NCI-H510A (cell line): ENCODE measurements at regions not wholly inside any gene's neighbourhood (a gene's known extent, or its start where the extent isn't known, plus 50 kb on each side); places are given as distances from the start of the nearest gene placed in this dataset.
"Not testable (repeated sequence)": the region's sequence is repeated elsewhere in the genome, so short reads cannot be mapped to it uniquely, and the experiment has no call there.

Experiments used
- DNase-seq: peaks from one replicate; lab custom pipeline; 2025; lab: John Stamatoyannopoulos, UW

DNA sequence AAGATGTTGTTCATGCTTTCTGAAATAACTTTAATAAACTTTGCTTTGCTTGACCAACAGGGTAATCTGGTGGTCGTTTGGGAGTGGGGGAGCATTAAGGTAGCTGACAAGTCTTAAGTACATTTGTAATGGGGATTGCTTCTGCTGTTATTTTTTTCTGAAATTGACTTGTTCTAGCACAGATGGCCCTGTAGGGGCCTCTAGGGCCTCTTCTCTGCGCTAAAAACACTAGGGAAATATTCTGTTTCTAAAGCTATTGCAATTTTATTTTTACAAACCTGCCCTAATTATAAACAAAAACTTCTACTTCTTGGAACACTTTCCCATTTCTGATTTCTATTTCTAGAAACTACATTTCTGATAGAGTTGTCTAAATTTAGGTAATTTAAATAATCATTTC, 191.3 kb upstream of the KCNJ3 start:
- DNase-seq: no peak

DNA sequence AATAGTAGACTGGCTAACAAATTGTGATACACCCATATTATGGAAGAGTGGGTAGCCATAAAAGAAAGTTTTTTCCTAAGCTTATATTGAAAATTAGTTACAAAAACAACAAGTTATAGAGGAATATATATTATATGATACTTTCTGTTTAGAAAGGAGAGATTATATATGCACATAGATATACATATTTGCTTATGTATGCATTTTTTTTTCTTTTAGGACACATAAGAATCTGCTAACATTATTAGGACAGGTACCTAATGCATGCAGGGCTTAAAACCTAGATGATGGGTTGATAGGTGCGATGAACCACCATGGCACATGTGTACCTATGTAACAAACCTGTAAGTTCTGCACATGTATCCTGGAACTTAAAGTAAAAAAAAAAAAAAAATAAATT, 179.6 kb upstream of the KCNJ3 start:
- DNase-seq: no peak

DNA sequence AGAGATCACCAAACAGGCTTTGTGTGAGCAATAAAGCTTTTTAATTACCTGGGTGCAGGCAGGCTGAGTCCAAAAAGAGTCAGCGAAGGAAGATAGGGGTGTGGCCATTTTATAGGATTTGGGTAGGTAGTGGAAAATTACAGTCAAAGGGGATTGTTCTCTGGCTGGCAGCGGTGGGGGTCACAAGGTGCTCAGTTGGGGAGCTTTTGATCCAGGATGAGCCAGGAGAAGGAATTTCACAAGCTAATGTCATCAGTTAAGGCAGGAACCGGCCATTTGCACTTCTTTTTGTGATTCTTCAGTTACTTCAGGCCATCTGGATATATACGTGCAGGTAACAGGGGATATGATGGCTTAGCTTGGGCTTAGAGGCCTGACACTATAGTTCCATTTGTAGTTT, 177.5 kb upstream of the KCNJ3 start:
- not testable (repeated sequence) for DNase-seq

DNA sequence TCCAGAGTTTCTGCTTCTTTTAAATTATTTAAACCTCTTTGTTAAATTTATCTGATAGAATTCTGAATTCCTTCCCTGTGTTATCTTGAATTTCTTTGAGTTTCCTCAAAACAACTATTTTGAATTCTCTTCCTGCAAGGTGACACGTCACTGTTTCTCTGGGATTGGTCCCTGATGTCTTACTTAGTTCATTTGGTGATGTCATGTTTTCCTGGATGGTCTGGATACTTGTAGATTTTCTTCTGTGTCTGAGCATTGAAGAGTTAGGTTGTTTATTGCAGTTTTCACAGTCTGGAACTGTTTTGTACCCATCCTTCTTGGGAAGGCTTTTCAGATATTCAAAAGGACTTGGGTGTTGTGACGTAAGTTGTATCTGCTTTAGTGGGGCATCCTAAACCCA, 172.3 kb upstream of the KCNJ3 start:
- no peak for DNase-seq

DNA sequence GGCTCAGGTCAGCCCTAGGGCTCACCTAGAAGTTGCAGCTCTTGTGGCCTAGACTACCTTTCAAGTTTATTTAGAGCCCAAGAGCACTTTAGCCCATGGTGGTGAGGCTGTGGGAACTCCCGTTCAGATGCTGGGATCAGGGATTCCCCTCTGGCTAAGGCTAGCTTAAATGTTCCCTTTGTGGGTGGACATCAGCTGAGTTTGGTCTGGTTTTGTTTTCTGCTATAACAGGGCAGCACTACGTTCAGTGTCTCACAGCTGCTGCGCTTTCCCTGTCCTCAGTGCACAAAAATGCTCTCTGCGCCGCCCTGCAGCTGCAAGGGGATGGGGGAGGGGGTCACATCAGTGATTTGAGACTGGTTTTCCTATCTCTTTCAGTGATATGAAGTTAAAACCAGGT, 170.5 kb upstream of the KCNJ3 start:
- DNase-seq: no peak

DNA sequence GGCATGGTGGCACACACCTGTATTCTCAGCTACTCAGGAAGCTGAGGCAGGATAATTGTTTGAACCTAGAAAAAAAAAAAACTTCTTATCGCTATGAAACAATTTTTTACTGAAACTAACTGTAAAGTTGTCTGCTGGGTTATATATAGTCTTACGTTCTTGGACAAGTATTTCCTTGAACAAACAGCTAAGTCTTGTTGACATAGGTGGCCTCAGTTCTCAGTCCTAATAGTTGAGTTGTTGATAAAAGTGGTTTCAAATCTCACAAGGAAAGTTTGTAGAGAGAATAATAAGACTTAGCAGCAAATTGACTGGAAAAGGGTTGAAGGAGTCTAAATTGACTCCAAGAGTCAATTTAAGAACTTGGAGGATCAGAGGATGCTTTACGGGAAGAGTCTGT, 166.5 kb upstream of the KCNJ3 start:
- no peak for DNase-seq

DNA sequence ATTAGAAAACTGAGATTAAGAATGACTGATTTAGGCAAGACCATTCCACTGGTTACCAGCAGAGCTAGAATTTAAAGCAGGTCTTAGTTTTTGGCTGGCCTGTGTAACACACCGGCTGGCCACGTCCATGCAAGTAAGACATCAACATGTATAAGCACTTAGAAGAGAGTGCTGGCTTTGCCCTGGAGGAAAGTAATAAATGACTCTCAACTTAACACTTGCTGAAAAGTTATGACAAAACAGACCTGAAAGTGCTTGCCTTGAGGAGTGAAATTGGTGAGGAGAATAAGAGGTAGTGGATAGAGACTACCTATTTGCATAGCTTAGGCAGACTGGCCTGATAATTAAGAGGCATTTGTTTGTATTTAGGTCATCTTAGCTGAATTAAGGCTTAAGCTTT, 165.7 kb upstream of the KCNJ3 start:
- no peak for DNase-seq

DNA sequence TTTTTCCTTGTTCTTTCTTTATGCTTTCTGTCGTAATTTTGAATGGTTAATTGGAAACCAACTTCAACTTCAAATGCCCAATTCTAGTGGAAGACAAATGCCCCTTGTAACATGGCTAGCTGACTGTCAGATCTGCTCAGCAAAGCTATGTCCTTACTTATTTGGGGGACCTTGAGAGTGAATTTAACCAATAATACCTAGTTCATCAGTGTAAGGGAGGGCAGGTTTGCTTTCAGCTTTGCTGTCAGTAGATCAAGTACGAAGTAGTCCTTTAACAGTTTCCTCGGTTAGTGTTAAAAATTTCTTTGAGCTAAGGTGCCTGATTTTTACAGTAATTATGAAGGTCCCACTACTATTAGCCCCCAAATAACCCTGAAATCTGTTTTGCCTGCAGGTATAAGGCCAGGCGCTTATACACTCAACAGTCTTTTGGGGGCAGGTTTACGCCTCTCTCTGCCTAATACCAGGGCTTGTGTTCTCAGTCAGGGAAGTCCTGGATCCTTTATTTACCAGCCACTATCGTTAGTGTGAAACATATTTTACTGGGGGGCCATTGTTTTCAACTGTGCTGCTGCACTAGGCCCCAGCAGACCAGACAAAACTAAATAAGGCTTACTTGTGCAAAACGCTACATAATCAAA, 165.1 kb upstream of the KCNJ3 start:
- no peak for DNase-seq

DNA sequence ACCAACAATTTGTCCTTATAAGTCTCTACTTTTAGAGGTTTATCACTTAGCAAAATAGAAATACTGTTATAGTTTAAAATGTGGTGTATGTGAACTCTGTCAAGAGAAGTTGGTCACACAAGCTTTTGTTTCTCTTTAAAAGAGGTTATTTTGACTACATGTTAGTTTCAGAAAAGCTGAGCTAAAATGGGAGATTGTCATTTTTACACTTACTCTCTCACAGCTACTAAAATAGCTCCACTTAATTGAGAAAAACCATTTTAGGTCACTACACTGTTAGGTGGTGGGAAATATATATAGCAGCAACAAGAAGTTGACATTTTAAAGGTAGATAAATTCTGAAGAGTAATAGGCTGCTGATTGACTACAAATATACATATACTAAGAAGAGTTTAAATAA, 161.5 kb upstream of the KCNJ3 start:
- DNase-seq: no peak

DNA sequence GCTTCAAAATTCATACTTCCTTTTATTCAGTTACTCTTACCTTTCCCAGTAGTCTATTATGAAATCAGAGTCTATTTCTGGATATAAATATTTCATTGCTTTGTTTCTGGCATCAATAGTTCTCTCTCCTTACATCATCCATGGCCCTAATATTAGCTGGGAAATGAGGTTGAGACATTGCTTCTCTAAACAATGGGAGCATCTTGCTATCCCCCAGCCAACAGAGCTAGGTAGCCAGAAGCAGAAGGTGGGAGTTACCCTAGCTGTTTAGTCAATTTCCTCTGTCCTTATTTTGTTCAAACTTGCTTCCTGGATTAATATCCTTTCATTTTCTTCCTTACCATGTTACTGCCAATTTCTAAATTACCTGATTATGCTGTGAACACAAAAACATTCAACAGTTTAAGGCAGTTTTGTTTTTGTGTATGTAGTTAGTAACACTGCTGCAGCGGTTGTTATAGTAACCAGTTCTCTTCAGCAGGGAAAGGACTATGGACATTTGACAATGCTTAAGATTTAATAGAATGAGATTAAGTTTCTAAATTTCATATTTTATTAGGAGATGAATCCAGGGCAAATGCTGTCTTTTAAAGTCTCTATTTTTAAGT, 160.5 kb upstream of the KCNJ3 start:
- no peak for DNase-seq

DNA sequence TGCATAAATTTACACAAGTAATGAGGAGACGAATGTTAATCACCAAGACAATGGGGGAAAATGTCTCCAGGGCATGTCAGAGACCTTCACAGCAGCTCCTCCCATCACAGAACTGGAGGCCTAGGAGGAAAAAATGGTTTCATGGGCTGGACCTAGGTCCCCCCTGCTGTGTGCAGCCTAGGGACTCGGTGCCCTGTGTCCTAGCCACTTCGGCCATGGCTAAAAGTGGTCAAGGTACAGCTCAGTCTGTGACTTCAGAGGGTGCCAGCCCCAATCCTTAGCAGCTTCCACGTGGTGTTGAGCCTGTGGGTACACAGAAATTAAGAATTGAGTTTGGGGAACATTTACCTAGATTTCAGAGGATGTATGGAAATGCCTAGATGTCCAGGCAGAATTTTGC, 152.2 kb upstream of the KCNJ3 start:
- no peak for DNase-seq

DNA sequence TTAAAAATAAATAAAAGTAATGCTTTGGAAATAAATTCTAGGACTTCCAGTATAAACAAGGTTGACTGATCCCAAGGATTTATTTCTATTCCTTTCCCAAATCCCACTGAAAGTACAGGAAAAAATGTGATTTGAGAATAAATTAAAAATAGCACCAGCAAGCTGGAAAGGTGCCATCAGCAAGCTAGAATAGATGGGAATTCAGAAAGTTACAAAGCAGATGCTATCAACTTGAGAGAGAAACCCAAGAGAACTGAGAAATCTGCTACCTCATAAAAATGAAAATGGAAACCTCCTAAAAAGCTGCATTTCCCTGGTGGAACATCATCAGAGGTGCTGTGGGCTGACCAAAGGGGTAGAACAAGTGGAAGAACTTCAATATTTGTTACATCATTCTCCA, 148.6 kb upstream of the KCNJ3 start:
- DNase-seq: no peak

DNA sequence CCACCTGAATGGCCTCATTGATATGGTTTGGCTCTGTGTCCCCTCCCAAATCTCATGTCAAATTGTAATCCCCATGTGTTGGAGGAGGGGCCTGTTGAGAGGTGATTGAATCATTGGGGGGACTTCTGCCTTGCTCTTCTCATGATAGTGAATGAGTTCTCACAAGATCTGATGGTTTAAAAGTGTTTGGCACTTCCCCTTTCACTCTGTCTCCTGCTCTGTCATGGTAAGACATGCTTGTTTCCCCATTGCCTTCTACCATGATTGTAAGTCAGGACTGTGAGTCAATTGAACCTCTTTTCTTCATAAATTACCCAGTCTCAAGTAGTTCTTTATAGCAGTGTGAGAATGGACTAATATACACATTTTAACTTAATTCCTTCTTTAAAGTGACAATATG, 146.8 kb upstream of the KCNJ3 start:
- DNase-seq: no peak

DNA sequence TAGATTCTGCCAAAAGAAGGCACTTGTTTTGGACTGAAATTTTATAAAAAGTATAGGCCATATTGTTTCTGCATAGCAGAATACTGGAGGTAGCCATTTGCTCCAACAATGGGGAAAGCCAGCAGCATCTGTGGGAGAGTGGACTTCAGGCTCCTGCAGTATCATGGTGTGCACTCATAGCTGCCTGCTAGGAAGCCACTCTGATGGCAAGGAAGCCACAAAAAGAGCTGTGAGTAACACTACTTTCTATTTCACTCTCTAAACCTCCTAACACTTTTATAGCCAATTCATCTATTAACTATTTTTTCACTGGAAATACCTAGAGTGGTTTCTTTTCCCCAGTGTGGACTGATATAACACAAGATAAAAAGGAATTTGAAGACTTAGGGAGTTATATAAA, 144.4 kb upstream of the KCNJ3 start:
- no peak for DNase-seq

DNA sequence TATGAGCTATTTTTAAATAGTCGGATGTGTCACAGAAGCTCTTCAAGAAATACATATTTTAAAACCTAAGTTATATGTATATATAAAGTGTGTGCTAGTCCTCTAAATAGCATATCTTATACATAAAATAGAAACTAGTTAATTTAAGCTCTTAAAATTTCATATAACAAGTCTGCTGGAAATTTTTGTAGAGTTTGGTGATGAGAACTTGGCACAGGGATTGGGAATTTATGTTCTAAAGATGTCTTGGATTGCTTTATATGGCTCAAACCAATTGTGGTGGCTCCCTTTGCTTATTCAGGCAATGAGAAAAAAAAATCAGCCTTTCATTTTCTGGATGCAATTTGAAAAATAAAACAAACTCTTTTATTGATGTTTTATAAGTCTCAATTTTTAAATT, 142.8 kb upstream of the KCNJ3 start:
- DNase-seq: no peak

DNA sequence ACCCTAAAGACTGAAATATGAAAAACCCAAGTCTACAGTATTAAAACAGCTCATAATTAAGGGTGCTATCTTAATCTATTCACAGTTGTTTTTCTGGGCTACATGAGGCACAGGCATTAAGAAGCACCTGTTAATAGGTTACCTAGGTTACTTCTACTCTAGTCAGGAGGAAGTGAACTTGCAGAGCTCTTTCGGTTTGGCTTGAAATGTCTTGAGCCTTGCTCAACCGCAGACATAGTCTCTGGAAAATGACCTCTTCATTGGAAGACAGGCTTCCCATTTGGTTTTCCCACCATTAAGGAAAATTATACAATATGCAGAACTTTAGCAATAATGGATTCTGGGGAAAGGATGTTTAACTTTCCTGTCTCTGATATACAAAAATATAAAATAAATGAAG, 142.3 kb upstream of the KCNJ3 start:
- no peak for DNase-seq

DNA sequence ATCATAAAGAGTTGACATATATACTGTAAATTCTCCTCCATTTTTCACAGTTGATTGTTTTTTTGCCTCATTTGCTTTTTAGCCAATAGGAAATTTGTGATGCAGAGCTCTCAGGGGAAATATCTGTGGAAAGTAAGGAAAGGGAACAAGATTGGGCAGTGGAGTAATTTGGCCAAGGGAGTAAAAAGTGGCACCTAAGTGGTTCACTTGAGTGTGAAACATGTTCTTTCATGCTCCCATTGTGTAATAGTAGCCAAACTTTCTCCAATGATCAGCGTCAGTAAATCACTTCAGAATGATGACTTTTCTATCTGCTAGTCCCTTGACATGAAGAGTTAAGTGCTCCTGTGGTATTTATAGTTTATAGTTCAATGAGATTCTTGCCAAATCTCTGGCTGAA, 141.9 kb upstream of the KCNJ3 start:
- no peak for DNase-seq

DNA sequence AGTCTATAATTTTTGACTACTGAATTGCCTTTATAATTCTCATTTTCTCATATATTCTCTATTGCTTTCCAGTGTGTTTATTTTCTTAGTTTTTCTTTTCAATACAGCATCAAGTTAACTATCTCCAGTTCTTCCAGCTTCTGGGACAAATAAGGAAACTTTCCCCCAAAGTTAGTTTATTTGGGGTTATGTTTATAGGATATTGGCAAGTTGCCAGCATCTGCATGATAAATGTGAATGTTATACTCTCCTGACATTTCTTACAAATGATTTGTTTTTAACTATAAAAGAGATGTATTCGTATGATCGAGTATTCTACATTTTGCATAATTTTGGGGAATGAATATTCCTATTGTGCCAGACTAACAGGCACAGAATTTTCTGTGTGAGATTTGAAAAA, 140.6 kb upstream of the KCNJ3 start:
- DNase-seq: no peak

DNA sequence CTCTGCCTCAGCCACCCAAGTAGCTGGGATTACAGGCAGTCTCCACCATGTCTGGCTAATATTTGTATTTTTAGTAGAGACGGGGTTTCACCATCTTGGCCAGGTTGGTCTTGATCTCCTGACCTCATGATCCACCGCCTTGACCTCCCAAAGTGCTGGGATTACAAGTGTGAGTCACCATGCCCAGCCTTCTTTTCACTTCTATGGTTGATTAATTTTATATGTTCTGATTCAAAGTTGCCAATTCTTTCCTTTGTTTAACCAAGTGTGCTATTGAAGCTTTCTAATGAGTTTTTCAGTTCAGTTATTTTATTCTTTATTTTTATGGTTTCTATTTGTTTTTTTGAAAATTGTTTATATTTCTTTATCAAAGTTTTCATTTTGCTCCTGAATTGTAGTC, 133.1 kb upstream of the KCNJ3 start:
- DNase-seq: no peak

DNA sequence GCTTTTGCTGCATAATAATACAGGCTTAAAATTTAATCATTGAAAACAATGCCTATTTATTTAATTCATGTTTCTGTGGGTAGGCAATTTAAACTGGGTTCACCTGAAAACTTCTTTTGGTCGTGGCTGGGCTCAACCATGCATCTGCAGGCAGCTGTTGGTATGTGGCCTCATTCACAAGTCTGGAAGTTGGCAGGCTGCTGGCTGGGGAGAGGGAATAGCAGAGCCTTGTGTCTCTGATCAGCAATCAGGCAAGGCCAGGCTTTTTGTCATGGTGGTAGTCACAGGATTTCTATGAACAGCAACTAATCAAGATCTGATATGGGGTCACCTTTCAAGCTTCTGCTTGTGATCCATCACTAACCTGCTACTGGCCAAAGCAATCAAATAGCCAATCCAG, 130.1 kb upstream of the KCNJ3 start:
- no peak for DNase-seq

DNA sequence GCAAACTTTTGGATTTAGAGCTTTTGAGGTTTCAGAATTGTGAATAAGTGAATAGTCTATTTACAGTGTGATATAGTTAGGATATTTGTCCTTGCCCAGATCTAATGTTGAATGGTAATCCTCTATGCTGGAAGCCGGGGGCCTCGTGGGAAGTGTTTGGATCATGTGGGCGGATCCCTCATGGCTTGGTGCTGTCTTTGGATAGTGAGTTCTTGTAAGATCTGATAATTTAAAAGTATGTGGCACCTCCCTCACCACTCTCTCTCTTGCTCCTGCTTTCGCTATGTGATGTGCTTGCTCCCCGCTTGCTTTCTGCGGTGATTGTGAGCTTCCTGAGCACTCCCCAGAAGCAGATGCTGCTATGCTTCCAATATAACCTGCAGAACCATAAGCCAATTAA, 128.0 kb upstream of the KCNJ3 start:
- DNase-seq: no peak

DNA sequence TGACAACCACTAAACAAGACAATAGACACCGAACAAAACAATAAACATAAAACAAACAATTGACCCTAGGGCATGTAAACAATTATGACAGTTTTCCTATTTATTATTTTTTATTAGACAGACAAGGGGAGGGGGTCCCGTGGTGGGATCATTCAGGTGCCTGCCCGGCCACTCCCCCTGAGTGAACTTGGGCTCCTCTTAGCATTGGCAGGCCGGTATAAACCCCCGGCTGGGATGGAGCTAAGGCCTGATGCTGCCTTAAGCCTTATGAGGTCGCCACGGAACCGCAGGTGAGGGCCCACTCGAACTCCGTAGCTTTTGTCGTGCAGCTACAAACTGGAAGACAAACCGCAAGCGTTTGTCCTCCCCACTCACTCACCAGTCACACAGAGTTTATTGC, 121.8 kb upstream of the KCNJ3 start:
- not testable (repeated sequence) for DNase-seq

DNA sequence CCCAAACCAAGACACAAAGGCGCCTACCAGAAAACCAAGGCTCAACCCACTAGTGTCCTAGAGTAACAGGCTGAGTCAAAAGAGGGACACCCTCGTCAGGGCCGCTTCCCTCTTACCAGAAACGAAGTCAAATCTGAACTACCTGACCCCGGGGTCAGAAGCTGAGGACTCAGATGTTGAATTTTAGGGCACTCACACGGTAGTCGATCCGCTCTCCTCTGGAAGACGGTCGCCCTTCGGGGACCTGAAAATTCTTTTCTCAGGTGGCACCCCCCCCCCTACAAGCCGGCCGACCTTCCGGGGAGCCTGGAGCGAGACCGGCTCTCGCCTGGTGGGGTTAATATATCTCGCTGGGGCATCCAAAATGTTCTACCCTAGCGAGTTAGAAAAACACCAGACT, 121.1 kb upstream of the KCNJ3 start:
- no peak for DNase-seq

DNA sequence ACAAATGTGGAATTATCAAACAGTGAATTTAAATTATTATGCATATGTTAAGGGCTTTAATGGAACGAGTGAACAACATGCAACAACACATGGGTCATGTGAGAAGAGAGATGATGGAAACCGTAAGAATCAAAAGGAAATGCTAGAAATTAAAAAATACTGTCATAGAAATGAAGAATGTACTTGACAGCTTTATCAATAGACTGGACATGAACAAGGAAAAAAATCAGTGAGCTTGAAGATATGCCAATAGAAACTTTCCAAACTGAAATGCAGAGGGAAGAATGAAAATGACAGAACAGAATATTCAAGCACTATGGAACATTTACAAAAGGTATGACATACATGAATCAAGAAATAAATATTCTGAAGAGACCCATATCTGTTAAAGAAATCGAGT, 117.7 kb upstream of the KCNJ3 start:
- DNase-seq: no peak

DNA sequence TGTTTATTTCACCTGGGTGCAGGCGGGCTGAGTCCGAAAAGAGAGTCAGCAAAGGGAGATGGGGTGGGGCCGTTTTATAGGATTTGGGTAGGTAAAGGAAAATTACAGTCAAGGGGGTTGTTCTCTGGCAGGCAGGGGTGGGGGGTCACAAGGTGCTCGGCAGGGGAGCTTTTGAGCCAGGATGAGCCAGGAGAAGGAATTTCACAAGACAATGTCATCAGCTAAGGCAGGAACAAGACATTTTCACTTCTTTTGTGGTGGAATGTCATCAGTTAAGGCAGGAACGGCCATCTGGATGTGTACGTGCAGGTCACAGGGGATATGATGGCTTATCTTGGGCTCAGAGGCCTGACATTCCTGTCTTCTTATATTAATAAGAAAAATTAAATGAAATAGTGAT, 115.8 kb upstream of the KCNJ3 start:
- not testable (repeated sequence) for DNase-seq
